HEK293 (cell line): ENCODE measurements at regions not wholly inside any gene's neighbourhood (a gene's known extent, or its start where the extent isn't known, plus 50 kb on each side); places are given as distances from the start of the nearest gene placed in this dataset.

Experiments used
- CTCF ChIA-PET: fragments of 350-600 bp; formaldehyde crosslinking; extraction: SDS; loops from one replicate; lab custom pipeline; 2021; ENCODE audit warnings: antibody characterized with exemption; lab: Yijun Ruan, JAX
- POLR2A ChIA-PET: fragments of 300-600 bp; formaldehyde crosslinking; extraction: SDS; loops from one replicate; lab custom pipeline; 2020; ENCODE audit warnings: antibody characterized with exemption, inconsistent platforms; lab: Yijun Ruan, JAX
- H3K27ac ChIP-seq: fragments of 200-500 bp; sonication (Bioruptor generic); 2 replicates; pipeline ENCODE4 v1.5.1; 2014; ENCODE audit warnings: low read depth, low read length, control low read depth, inconsistent platforms; ENCODE audit errors: extremely low read depth
- H3K36me3 ChIP-seq, 2 experiments: fragments of 200-500 bp in 1 of 2; sonication (Bioruptor generic) in 1 of 2; 1 replicate in 1 of 2; 2 replicates in 1 of 2; pipeline ENCODE4 v1.5.1; 2014 to 2017; ENCODE audit warnings: inconsistent platforms in 2 of 2, low read length in 2 of 2; ENCODE audit not compliant: control insufficient read depth in 2 of 2, insufficient read depth in 1 of 2
- H3K4me1 ChIP-seq: fragments of 200-500 bp; sonication (Bioruptor generic); 2 replicates; pipeline ENCODE4 v1.5.1; 2014; ENCODE audit warnings: mild to moderate bottlenecking, low read length, inconsistent platforms; ENCODE audit not compliant: control insufficient read depth, insufficient read depth
- H3K4me3 ChIP-seq: 2 replicates; pipeline ENCODE4 v1.5.1; 2011; ENCODE audit warnings: low read depth, mild to moderate bottlenecking, control low read depth, low read length, moderate library complexity
- H3K9me3 ChIP-seq: fragments of 200-500 bp; sonication (Bioruptor generic); 2 replicates; pipeline ENCODE4 v1.5.1; 2014; ENCODE audit warnings: low read depth, low read length, inconsistent platforms; ENCODE audit not compliant: control insufficient read depth, insufficient read depth
- GLIS1 ChIP-seq: fragments of 450-650 bp; formaldehyde crosslinking; IDR thresholded peaks from 2 replicates; pipeline ENCODE4 v1.5.1; 2016; ENCODE audit warnings: missing biosample characterization, missing genetic modification characterization
- IKZF3 ChIP-seq: fragments of 450-650 bp; IDR thresholded peaks from 2 replicates; pipeline ENCODE4 v1.5.0; 2018; ENCODE audit warnings: missing biosample characterization, mild to moderate bottlenecking, missing genetic modification characterization, moderate library complexity
- SETDB1 ChIP-seq: IDR thresholded peaks from one replicate; pipeline ENCODE4 v1.6.1; 2017; ENCODE audit warnings: mild to moderate bottlenecking, low read length, moderate library complexity, mixed read lengths; ENCODE audit not compliant: insufficient read length
- SP3 ChIP-seq: fragments of 450-650 bp; formaldehyde crosslinking; IDR thresholded peaks from 2 replicates; pipeline ENCODE4 v1.5.1; 2016; ENCODE audit warnings: missing biosample characterization, missing genetic modification characterization
- ZBTB20 ChIP-seq: fragments of 450-650 bp; formaldehyde crosslinking; IDR thresholded peaks from 2 replicates; pipeline ENCODE4 v1.5.1; 2016; ENCODE audit warnings: missing biosample characterization, missing genetic modification characterization
- ZBTB21 ChIP-seq: fragments of 450-650 bp; formaldehyde crosslinking; IDR thresholded peaks from 2 replicates; pipeline ENCODE4 v1.5.1; 2017; ENCODE audit warnings: missing biosample characterization, missing genetic modification characterization
- ZBTB7A ChIP-seq: fragments of 450-650 bp; formaldehyde crosslinking; IDR thresholded peaks from 2 replicates; pipeline ENCODE4 v1.5.1; 2016; ENCODE audit warnings: low read depth, missing biosample characterization, missing genetic modification characterization
- ZBTB8A ChIP-seq: fragments of 450-650 bp; formaldehyde crosslinking; IDR thresholded peaks from 2 replicates; pipeline ENCODE4 v1.5.1; 2016; ENCODE audit warnings: missing biosample characterization, missing genetic modification characterization
- ZEB2 ChIP-seq: fragments of 450-650 bp; formaldehyde crosslinking; IDR thresholded peaks from 2 replicates; pipeline ENCODE4 v1.5.1; 2016; ENCODE audit warnings: missing biosample characterization, missing genetic modification characterization
- ZNF132 ChIP-seq: fragments of 450-650 bp; formaldehyde crosslinking; IDR thresholded peaks from 2 replicates; pipeline ENCODE4 v1.5.1; 2017; ENCODE audit warnings: missing biosample characterization, missing genetic modification characterization, borderline replicate concordance
- ZNF138 ChIP-seq: fragments of 450-650 bp; formaldehyde crosslinking; IDR thresholded peaks from 2 replicates; pipeline ENCODE4 v1.5.1; 2016; ENCODE audit warnings: missing biosample characterization, missing genetic modification characterization, borderline replicate concordance
- ZNF223 ChIP-seq: fragments of 450-650 bp; formaldehyde crosslinking; IDR thresholded peaks from 2 replicates; pipeline ENCODE4 v1.5.1; 2016; ENCODE audit warnings: missing biosample characterization, missing genetic modification characterization
- ZNF24 ChIP-seq: fragments of 450-650 bp; formaldehyde crosslinking; IDR thresholded peaks from 2 replicates; pipeline ENCODE4 v1.5.1; 2016; ENCODE audit warnings: missing biosample characterization, missing genetic modification characterization
- ZNF292 ChIP-seq: fragments of 450-650 bp; formaldehyde crosslinking; IDR thresholded peaks from 2 replicates; pipeline ENCODE4 v1.5.1; 2016; ENCODE audit warnings: low read depth, missing biosample characterization, missing genetic modification characterization, borderline replicate concordance
- ZNF335 ChIP-seq: fragments of 450-650 bp; formaldehyde crosslinking; conservative IDR thresholded peaks from 2 replicates; pipeline ENCODE4 v1.5.1; 2016; ENCODE audit warnings: missing biosample characterization, missing genetic modification characterization
- ZNF341 ChIP-seq: fragments of 450-650 bp; formaldehyde crosslinking; IDR thresholded peaks from 2 replicates; pipeline ENCODE4; 2016; ENCODE audit warnings: low read depth, missing biosample characterization, missing genetic modification characterization
- ZNF350 ChIP-seq: fragments of 450-650 bp; formaldehyde crosslinking; IDR thresholded peaks from 2 replicates; pipeline ENCODE4 v1.5.0; 2017; ENCODE audit warnings: missing biosample characterization, mild to moderate bottlenecking, missing genetic modification characterization
- ZNF391 ChIP-seq: fragments of 450-650 bp; formaldehyde crosslinking; IDR thresholded peaks from 2 replicates; pipeline ENCODE4 v1.5.1; 2016; ENCODE audit warnings: low read depth, missing biosample characterization, missing genetic modification characterization, borderline replicate concordance
- ZNF394 ChIP-seq: fragments of 450-650 bp; formaldehyde crosslinking; IDR thresholded peaks from 2 replicates; pipeline ENCODE4 v1.5.1; 2016; ENCODE audit warnings: missing biosample characterization, missing genetic modification characterization, mild to moderate bottlenecking, moderate library complexity, borderline replicate concordance
- ZNF510 ChIP-seq: fragments of 450-650 bp; formaldehyde crosslinking; IDR thresholded peaks from 2 replicates; pipeline ENCODE4 v1.5.1; 2018; ENCODE audit warnings: mild to moderate bottlenecking, missing genetic modification characterization, missing biosample characterization; ENCODE audit not compliant: insufficient replicate concordance
- ZNF513 ChIP-seq: fragments of 450-650 bp; IDR thresholded peaks from 2 replicates; pipeline ENCODE4 v1.5.1; 2018; ENCODE audit warnings: missing biosample characterization, missing genetic modification characterization
- ZNF514 ChIP-seq: fragments of 450-650 bp; formaldehyde crosslinking; IDR thresholded peaks from 2 replicates; pipeline ENCODE4 v1.5.1; 2016; ENCODE audit warnings: missing biosample characterization, missing genetic modification characterization
- ZNF585B ChIP-seq: fragments of 450-650 bp; formaldehyde crosslinking; IDR thresholded peaks from 2 replicates; pipeline ENCODE4 v1.5.1; 2016; ENCODE audit warnings: missing biosample characterization, missing genetic modification characterization
- ZNF624 ChIP-seq: fragments of 450-650 bp; formaldehyde crosslinking; IDR thresholded peaks from 2 replicates; pipeline ENCODE4 v1.5.1; 2017; ENCODE audit warnings: missing biosample characterization, missing genetic modification characterization
- ZNF776 ChIP-seq: fragments of 450-650 bp; formaldehyde crosslinking; IDR thresholded peaks from 2 replicates; pipeline ENCODE4 v1.5.0; 2017; ENCODE audit warnings: missing biosample characterization, missing genetic modification characterization, borderline replicate concordance
- TF ChIP-seq, protein P1 (sequence below): fragments of 450-650 bp; formaldehyde crosslinking; IDR thresholded peaks from 2 replicates; pipeline ENCODE4; 2016; ENCODE audit warnings: missing biosample characterization, missing genetic modification characterization
- TF ChIP-seq, protein P2 (sequence below): fragments of 450-650 bp; formaldehyde crosslinking; IDR thresholded peaks from 2 replicates; pipeline ENCODE4 v1.5.1; 2016; ENCODE audit warnings: missing biosample characterization, missing genetic modification characterization

DNA sequence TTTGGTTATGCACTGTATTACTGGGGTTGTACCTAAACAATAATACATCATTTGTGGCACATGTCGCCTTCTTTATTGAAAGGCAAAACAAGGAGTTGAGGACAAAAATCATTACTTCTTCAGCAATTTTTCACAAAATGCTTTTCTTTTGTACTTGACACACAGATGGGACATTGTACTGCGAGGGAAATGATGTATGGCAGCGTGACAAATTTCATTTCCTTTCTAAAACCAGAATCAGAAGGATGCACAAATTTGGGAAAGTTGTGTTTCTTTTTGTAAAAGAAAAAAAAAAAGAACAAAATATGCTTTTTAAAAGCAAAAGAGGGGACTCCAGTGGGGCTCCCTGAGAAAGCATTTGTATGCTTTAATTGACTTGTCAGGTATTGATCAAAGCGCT lies 394.0 kb upstream of the SLC35B3 start:
- Histone ChIP-seq H3K9me3 (no peaks in the 10 kb centered on the region), H3K27ac (no peak overlapping the region), H3K4me1 (no peaks in the 10 kb centered on the region), H3K36me3 (no peaks in the 10 kb centered on the region), H3K4me3 (no peak overlapping the region)
- ChIA-PET POLR2A (no interaction called here), CTCF (interaction anchor here (0.6 kb wide), 1 partner anchor 1864 kb away, joined by 3 read pairs; no protein-coding TSS in a partner anchor)
- TF ChIP-seq ZNF138 (tag by site-specific recombination): no peak
- no peak for TF ChIP-seq ZNF341 (tag by site-specific recombination)

- no peaks in the 10 kb centered on the region for H3K9me3 ChIP-seq
- CTCF ChIA-PET: no interaction called here
- POLR2A ChIA-PET: no interaction called here
Observed at GRCh38 chr6:8828376-8828775, 393.0 kb upstream of the SLC35B3 start.

GRCh38 chr6:8825726-8826125 lies 390.4 kb upstream of the SLC35B3 start:
- CTCF ChIA-PET: no interaction called here
- H3K4me1 ChIP-seq: no peaks in the 10 kb centered on the region
- POLR2A ChIA-PET: no interaction called here
- H3K27ac ChIP-seq: no peak overlapping the region
- H3K4me3 ChIP-seq: no peak overlapping the region
- H3K9me3 ChIP-seq: no peaks in the 10 kb centered on the region
- H3K36me3 ChIP-seq: no peaks in the 10 kb centered on the region
- TF ChIP-seq GLIS1 (tag by site-specific recombination) (no peak), ZNF514 (no peak), SP3 (tag by site-specific recombination) (no peak), ZNF391 (tag by site-specific recombination) (no peak), ZNF335 (no peak), ZBTB8A (tag by site-specific recombination) (no peak), SETDB1 (no peak)

More at GRCh38 chr6:8828376-8828775, 393.0 kb upstream of the SLC35B3 start:
- Histone ChIP-seq H3K27ac (no peak overlapping the region), H3K36me3 (no peaks in the 10 kb centered on the region), H3K4me3 (no peak overlapping the region), H3K4me1 (no peaks in the 10 kb centered on the region)
- TF ChIP-seq ZNF585B (tag by site-specific recombination) (no peak), ZNF24 (no peak), ZNF394 (tag by site-specific recombination) (no peak), IKZF3 (tag by site-specific recombination) (no peak), ZNF776 (no peak)
- TF ChIP-seq, protein P1, sequence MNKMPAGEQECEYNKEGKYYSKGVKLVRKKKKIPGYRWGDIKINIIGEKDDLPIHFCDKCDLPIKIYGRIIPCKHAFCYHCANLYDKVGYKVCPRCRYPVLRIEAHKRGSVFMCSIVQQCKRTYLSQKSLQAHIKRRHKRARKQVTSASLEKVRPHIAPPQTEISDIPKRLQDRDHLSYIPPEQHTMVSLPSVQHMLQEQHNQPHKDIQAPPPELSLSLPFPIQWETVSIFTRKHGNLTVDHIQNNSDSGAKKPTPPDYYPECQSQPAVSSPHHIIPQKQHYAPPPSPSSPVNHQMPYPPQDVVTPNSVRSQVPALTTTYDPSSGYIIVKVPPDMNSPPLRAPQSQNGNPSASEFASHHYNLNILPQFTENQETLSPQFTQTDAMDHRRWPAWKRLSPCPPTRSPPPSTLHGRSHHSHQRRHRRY (tag by site-specific recombination): no peak

DNA sequence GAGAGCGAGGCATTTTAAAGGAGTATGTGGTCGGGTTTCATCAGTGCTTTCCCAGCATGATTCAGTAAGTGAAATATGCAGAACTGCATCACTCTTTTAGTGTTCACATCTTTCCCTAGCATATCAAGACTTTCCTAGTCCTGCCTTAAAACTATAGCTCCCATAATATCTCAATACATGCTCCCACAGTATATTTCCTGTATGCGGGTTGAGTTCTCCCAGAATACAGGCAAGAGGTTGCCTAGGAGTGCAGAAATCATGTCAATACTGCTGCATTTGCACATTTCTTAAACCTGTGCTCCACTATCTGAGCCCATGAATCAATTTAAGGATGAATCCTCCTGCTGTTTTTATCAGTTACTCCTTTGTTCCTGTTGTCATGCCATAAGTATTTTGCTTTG lies 386.6 kb upstream of the SLC35B3 start:
- Histone ChIP-seq H3K27ac (no peak overlapping the region), H3K36me3 (no peaks in the 10 kb centered on the region), H3K9me3 (no peaks in the 10 kb centered on the region), H3K4me1 (peaks cover 8% of the 10 kb centered on the region), H3K4me3 (no peak overlapping the region)
- ChIA-PET CTCF (no interaction called here), POLR2A (no interaction called here)
- TF ChIP-seq ZBTB20 (tag by site-specific recombination): no peak
- no peak for TF ChIP-seq ZNF292 (tag by site-specific recombination)
- no peak for TF ChIP-seq ZBTB21 (tag by site-specific recombination)
- TF ChIP-seq ZNF132 (tag by site-specific recombination): no peak
- no peak for TF ChIP-seq ZNF24
- no peak for TF ChIP-seq ZNF624 (tag by site-specific recombination)
- TF ChIP-seq ZNF513: no peak
- no peak for TF ChIP-seq ZEB2 (tag by site-specific recombination)
- no peak for TF ChIP-seq ZNF350 (tag by site-specific recombination)
- TF ChIP-seq, protein P2, sequence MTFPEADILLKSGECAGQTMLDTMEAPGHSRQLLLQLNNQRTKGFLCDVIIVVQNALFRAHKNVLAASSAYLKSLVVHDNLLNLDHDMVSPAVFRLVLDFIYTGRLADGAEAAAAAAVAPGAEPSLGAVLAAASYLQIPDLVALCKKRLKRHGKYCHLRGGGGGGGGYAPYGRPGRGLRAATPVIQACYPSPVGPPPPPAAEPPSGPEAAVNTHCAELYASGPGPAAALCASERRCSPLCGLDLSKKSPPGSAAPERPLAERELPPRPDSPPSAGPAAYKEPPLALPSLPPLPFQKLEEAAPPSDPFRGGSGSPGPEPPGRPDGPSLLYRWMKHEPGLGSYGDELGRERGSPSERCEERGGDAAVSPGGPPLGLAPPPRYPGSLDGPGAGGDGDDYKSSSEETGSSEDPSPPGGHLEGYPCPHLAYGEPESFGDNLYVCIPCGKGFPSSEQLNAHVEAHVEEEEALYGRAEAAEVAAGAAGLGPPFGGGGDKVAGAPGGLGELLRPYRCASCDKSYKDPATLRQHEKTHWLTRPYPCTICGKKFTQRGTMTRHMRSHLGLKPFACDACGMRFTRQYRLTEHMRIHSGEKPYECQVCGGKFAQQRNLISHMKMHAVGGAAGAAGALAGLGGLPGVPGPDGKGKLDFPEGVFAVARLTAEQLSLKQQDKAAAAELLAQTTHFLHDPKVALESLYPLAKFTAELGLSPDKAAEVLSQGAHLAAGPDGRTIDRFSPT: no peak
- no peak for TF ChIP-seq ZNF223 (tag by site-specific recombination)
- TF ChIP-seq ZNF510: no peak
- TF ChIP-seq ZBTB7A (tag by site-specific recombination): no peak
